ENCODE measurements at regions not wholly inside any gene's neighbourhood (a gene's known extent, or its start where the extent isn't known, plus 50 kb on each side); places are given as distances from the start of the nearest gene placed in this dataset.

DNA sequence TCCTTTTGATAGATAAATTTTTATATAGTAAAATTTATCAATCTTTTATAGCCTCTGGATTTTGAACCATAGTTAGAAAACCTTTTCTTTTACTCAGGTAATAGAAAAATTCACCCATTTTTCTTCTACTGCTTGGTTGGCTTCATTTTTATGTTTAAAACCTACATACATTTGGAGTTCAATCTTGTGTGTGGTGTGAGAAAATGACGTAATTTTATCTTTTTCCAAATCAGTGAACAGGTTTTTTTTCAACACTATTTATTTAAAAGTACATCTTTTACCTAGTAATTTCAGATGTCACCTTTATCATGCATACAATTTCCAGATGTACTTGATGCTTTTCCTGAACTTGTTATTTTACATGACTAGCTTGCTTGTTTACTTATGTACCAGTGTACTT, 200.2 kb downstream of the TRIM36 start:
- in situ Hi-C loops (cut with HindIII; ENCODE audit: low sequenced_read_pairs) = no loop called here
- TF ChIP-seq, protein P1, sequence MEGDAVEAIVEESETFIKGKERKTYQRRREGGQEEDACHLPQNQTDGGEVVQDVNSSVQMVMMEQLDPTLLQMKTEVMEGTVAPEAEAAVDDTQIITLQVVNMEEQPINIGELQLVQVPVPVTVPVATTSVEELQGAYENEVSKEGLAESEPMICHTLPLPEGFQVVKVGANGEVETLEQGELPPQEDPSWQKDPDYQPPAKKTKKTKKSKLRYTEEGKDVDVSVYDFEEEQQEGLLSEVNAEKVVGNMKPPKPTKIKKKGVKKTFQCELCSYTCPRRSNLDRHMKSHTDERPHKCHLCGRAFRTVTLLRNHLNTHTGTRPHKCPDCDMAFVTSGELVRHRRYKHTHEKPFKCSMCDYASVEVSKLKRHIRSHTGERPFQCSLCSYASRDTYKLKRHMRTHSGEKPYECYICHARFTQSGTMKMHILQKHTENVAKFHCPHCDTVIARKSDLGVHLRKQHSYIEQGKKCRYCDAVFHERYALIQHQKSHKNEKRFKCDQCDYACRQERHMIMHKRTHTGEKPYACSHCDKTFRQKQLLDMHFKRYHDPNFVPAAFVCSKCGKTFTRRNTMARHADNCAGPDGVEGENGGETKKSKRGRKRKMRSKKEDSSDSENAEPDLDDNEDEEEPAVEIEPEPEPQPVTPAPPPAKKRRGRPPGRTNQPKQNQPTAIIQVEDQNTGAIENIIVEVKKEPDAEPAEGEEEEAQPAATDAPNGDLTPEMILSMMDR (IDR thresholded peaks at IDR 0.05; ENCODE audit: low read depth, low read length) = no peak
- no peak for DNase-seq (ENCODE audit: low read depth, low spot score)
- H3K4me3 ChIP-seq (ENCODE audit: low read depth, low read length) = no peak overlapping the region

DNA sequence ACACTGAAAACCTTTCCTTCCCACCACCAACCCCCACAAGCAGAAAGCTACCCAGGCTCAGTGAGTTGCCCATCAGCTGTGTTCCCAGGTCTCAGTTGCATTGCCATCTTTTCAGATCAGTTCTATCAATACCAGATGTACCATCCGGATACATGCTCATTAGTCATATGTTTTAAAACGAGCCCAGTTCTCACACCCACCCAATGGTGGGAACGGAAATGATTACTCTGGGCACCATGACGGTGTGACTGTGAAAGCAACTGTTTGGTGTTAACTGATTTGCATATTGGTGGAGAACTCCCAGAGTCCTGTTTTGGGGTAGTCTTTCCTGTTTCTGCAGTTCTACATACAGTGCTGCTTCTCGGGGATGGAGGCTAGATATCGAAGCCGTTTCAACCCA, 212.3 kb downstream of the TRIM36 start:
- no peak overlapping the region for H3K4me3 ChIP-seq (ENCODE audit: low read depth, low read length)
- TF ChIP-seq, protein P1 (IDR thresholded peaks at IDR 0.05; ENCODE audit: low read depth, low read length) = no peak
- no peak for DNase-seq (ENCODE audit: low read depth, low spot score)
- in situ Hi-C loops (cut with HindIII; ENCODE audit: low sequenced_read_pairs) = no loop called here

DNA sequence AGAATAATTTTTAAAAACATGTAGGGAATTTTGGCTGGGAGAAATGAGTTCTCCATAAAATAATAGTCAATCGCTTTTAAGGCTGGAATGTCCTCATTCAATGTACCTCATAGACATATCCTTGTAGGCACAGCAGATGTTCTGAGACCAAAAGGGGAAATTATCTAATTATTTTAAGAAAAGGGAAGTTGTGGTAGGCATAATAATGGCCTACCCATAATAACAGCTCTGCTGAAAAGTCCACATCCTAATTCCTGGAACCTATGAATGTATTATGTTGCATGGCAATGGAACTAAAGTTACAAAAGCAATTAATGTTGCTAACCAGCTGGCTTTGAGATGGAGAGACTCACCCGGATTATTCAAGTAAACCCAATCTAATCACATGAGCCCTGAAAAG, 216.1 kb downstream of the TRIM36 start:
- H3K4me3 ChIP-seq (ENCODE audit: low read depth, low read length) = no peak overlapping the region
- TF ChIP-seq, protein P1 (IDR thresholded peaks at IDR 0.05; ENCODE audit: low read depth, low read length) = no peak
- in situ Hi-C loops (cut with HindIII; ENCODE audit: low sequenced_read_pairs) = no loop called here
- no peak for DNase-seq (ENCODE audit: low read depth, low spot score)

DNA sequence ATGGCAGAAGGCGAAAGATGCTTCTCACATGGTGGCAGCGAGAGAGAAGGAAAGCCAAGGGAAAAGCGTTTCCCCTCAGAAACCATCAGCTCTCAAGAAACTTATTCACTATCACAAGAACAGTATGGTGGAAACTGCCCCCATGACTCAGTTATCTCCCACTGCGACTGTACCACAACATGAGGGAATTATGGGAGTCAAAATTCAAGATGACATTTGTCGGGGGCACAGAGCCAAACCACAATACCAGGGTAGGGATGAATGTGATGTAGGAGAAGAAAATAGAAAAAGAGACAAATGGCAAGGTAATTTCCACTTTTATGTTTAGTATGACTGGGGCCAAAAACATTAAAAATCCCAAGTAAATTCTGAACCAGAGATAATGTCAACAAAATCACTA, 216.8 kb downstream of the TRIM36 start:
- DNase-seq (ENCODE audit: low read depth, low spot score) = no peak
- no peak overlapping the region for H3K4me3 ChIP-seq (ENCODE audit: low read depth, low read length)
- in situ Hi-C loops (cut with HindIII; ENCODE audit: low sequenced_read_pairs) = no loop called here
- TF ChIP-seq, protein P1 (IDR thresholded peaks at IDR 0.05; ENCODE audit: low read depth, low read length) = no peak

DNA sequence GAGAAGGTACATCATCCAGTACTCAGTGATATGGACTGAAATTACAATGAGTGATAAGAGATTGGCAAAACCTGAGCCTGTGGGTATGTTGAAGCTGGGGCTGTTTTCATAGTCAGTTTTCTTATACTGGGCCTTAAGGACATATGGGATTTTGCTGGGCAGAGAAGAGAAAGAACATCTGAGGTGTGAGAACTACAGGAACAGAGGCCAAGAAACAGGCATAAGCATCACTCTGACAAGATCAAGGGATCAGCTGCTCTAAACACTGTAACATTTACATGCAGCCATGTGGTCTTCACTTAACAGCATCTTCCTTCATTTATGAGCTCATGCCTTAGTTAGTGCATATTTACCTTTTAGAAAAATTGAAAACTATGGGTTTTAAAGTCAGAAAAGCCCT, 220.0 kb downstream of the TRIM36 start:
- in situ Hi-C loops (cut with HindIII; ENCODE audit: low sequenced_read_pairs) = no loop called here
- TF ChIP-seq, protein P1 (IDR thresholded peaks at IDR 0.05; ENCODE audit: low read depth, low read length) = no peak
- DNase-seq (ENCODE audit: low read depth, low spot score) = no peak
- H3K4me3 ChIP-seq (ENCODE audit: low read depth, low read length) = no peak overlapping the region

DNA sequence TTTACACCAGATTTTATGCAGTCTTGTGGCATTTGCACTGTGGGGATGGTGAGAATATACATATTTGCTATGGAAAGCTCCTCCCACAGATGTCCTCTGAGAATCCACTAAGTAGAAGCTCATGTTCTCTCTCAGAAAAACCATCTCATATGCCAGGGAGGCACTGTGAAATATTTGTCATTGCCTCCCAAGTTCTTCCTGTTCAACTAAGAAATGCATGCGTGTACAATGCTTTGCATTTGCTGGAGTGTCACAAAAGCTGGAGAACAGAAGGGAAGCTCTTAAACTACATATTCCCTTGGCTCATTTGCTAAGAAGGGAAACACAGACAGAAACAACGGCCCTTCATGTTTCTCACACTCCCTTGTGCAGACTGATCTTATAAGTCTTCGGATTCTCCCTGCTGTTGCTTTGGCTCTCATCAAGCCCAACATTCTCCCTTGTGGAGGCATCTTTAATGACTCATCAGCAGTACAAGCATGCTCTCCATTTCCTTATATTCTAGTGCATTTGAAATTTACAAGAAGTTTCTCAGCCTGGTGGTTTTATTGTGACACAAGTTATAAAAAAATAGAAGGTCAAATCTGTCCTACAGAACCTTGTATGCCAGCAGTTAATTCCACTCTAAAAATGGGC, 220.6 kb downstream of the TRIM36 start:
- H3K4me3 ChIP-seq (ENCODE audit: low read depth, low read length) = no peak overlapping the region
- TF ChIP-seq, protein P1 (IDR thresholded peaks at IDR 0.05; ENCODE audit: low read depth, low read length) = no peak
- no peak for DNase-seq (ENCODE audit: low read depth, low spot score)
- in situ Hi-C loops (cut with HindIII; ENCODE audit: low sequenced_read_pairs) = no loop called here

Measured in astrocyte of the spinal cord (primary cell).